H9 (cell line): ENCODE measurements at regions not wholly inside any gene's neighbourhood (a gene's known extent, or its start where the extent isn't known, plus 50 kb on each side); places are given as distances from the start of the nearest gene placed in this dataset.

Experiments used
- DNase-seq: peaks from one replicate; pipeline ENCODE4 v3.0.0-alpha.2; 2017
- H2AFZ ChIP-seq: one replicate; pipeline ENCODE4 v1.6.1; 2013; ENCODE audit warnings: mild to moderate bottlenecking, low read length, control low read depth, moderate library complexity
- H2AK5ac ChIP-seq: 2 replicates; pipeline ENCODE4 v1.6.1; 2013; ENCODE audit warnings: low read length, control low read depth, mixed read lengths; ENCODE audit not compliant: insufficient read length
- H2BK120ac ChIP-seq: one replicate; pipeline ENCODE4 v1.6.1; 2013; ENCODE audit warnings: low read depth, mild to moderate bottlenecking, low read length, control low read depth, inconsistent platforms; ENCODE audit not compliant: poor library complexity, severe bottlenecking
- H2BK12ac ChIP-seq: 2 replicates; pipeline ENCODE4 v1.6.1; 2013; ENCODE audit warnings: low read length, control low read depth, mixed read lengths, low read depth; ENCODE audit not compliant: insufficient read length
- H2BK15ac ChIP-seq: 2 replicates; pipeline ENCODE4 v1.6.1; 2013; ENCODE audit warnings: low read depth, low read length, control low read depth
- H2BK20ac ChIP-seq: one replicate; pipeline ENCODE4 v1.6.1; 2013; ENCODE audit warnings: low read depth, mild to moderate bottlenecking, low read length, control low read depth, inconsistent platforms; ENCODE audit not compliant: poor library complexity, severe bottlenecking
- H2BK5ac ChIP-seq: 2 replicates; pipeline ENCODE4 v1.6.1; 2013; ENCODE audit warnings: low read length, control low read depth, mixed read lengths; ENCODE audit not compliant: insufficient read length
- H3K14ac ChIP-seq: 2 replicates; pipeline ENCODE4 v1.6.1; 2013; ENCODE audit warnings: low read length, control low read depth; ENCODE audit not compliant: insufficient read depth
- H3K18ac ChIP-seq: 2 replicates; pipeline ENCODE4 v1.6.1; 2013; ENCODE audit warnings: low read depth, mild to moderate bottlenecking, mixed read lengths, low read length, control low read depth; ENCODE audit not compliant: insufficient read length
- H3K23ac ChIP-seq: 2 replicates; pipeline ENCODE4 v1.6.1; 2013; ENCODE audit warnings: low read length, control low read depth, mixed read lengths, low read depth; ENCODE audit not compliant: insufficient read length
- H3K23me2 ChIP-seq: 2 replicates; pipeline ENCODE4 v1.6.1; 2013; ENCODE audit warnings: low read depth, mild to moderate bottlenecking, mixed read lengths, low read length, control low read depth; ENCODE audit not compliant: insufficient read length, poor library complexity, severe bottlenecking
- H3K27ac ChIP-seq: 2 replicates; pipeline ENCODE4 v1.5.1; 2013; ENCODE audit warnings: low read length, control low read depth, mixed read lengths, low read depth; ENCODE audit not compliant: insufficient read length
- H3K27me3 ChIP-seq: 2 replicates; pipeline ENCODE4 v1.6.1; 2013; ENCODE audit warnings: low read length, control low read depth, inconsistent platforms; ENCODE audit not compliant: insufficient read depth
- H3K4ac ChIP-seq: 2 replicates; pipeline ENCODE4 v1.6.1; 2013; ENCODE audit warnings: low read depth, mild to moderate bottlenecking, control low read depth, inconsistent platforms, low read length, moderate library complexity
- H3K4me1 ChIP-seq: 2 replicates; pipeline ENCODE4 v1.6.1; 2013; ENCODE audit warnings: low read length, control low read depth, inconsistent platforms; ENCODE audit not compliant: insufficient read depth
- H3K4me2 ChIP-seq: 2 replicates; pipeline ENCODE4 v1.6.1; 2013; ENCODE audit warnings: low read length, control low read depth, mixed read lengths; ENCODE audit not compliant: insufficient read length, insufficient read depth
- H3K56ac ChIP-seq: 2 replicates; pipeline ENCODE4 v1.6.1; 2013; ENCODE audit warnings: low read depth, mild to moderate bottlenecking, mixed read lengths, low read length, control low read depth; ENCODE audit not compliant: insufficient read length
- H3K79me1 ChIP-seq: 2 replicates; pipeline ENCODE4 v1.6.1; 2013; ENCODE audit warnings: low read depth, mild to moderate bottlenecking, moderate library complexity, low read length, control low read depth, inconsistent platforms; ENCODE audit not compliant: insufficient read depth, poor library complexity, severe bottlenecking
- H3K79me2 ChIP-seq: 2 replicates; pipeline ENCODE4 v1.6.1; 2013; ENCODE audit warnings: low read length, control low read depth, inconsistent platforms; ENCODE audit not compliant: insufficient read depth
- H3K9ac ChIP-seq: 2 replicates; pipeline ENCODE4 v1.6.1; 2013; ENCODE audit warnings: low read length, control low read depth, mixed read lengths; ENCODE audit not compliant: insufficient read length; ENCODE audit errors: extremely low read depth
- H3K9me3 ChIP-seq: one replicate; pipeline ENCODE4 v1.6.1; 2013; ENCODE audit warnings: low read depth, low read length, inconsistent platforms; ENCODE audit not compliant: control insufficient read depth
- H3T11ph ChIP-seq: one replicate; pipeline ENCODE4 v1.6.1; 2013; ENCODE audit warnings: mild to moderate bottlenecking, low read length, control low read depth, inconsistent platforms
- H4K20me1 ChIP-seq: one replicate; pipeline ENCODE4 v1.6.1; 2013; ENCODE audit not compliant: control insufficient read depth, insufficient read length, insufficient read depth
- H4K5ac ChIP-seq: 2 replicates; pipeline ENCODE4 v1.6.1; 2013; ENCODE audit warnings: low read depth, mild to moderate bottlenecking, mixed read lengths, low read length, control low read depth; ENCODE audit not compliant: insufficient read length
- H4K8ac ChIP-seq: replicated peaks from 2 replicates; pipeline ENCODE4 v1.6.1; 2013; ENCODE audit warnings: low read length, control low read depth, mixed read lengths, low read depth; ENCODE audit not compliant: insufficient read length
- H4K91ac ChIP-seq: 2 replicates; pipeline ENCODE4 v1.6.1; 2013; ENCODE audit warnings: low read depth, mild to moderate bottlenecking, moderate library complexity, mixed read lengths, low read length, control low read depth; ENCODE audit not compliant: insufficient read length
- H3K27ac Mint-ChIP-seq, 3 experiments: 2 replicates in 2 of 3; 3 replicates in 1 of 3; pipeline ENCODE4 v1.8.0; 2020 to 2021; ENCODE audit warnings: mixed read lengths in 3 of 3, mild to moderate bottlenecking in 1 of 3, moderate library complexity in 1 of 3
- H3K27me3 Mint-ChIP-seq: 2 replicates; pipeline ENCODE4 v1.8.0; 2021; ENCODE audit warnings: low read depth, mild to moderate bottlenecking, moderate library complexity, mixed read lengths
- H3K36me3 Mint-ChIP-seq, 3 experiments: 2 replicates in 2 of 3; 3 replicates in 1 of 3; pipeline ENCODE4 v1.8.0; 2020 to 2021; ENCODE audit warnings: low read depth in 3 of 3, mixed read lengths in 3 of 3; ENCODE audit not compliant: insufficient read depth in 1 of 3
- H3K4me1 Mint-ChIP-seq, 2 experiments: 2 replicates each; pipeline ENCODE4 v1.8.0; 2020; ENCODE audit warnings: mixed read lengths in 2 of 2
- H3K4me3 Mint-ChIP-seq, 2 experiments: 2 replicates in 1 of 2; 3 replicates in 1 of 2; pipeline ENCODE4 v1.8.0; 2020 to 2021; ENCODE audit warnings: mild to moderate bottlenecking in 2 of 2, mixed read lengths in 2 of 2, moderate library complexity in 1 of 2
- H3K9me3 Mint-ChIP-seq, 2 experiments: 2 replicates in 1 of 2; 3 replicates in 1 of 2; pipeline ENCODE4 v1.8.0; 2020; ENCODE audit warnings: mild to moderate bottlenecking in 2 of 2, mixed read lengths in 2 of 2, moderate library complexity in 1 of 2
- WGBS: extraction: QIAGEN DNeasy Blood & Tissue Kit; methylation state at CpG from one replicate; pipeline ENCODE4 v1.1.7; 2013; ENCODE audit warnings: missing lambda C conversion rate, low lambda C conversion rate, mixed read lengths; ENCODE audit not compliant: insufficient read length; ENCODE audit errors: extremely low coverage; 5-methylcytosine and 5-hydroxymethylcytosine counted together
- TF ChIP-seq, protein P1 (sequence below): fragments of 200-600 bp; sonication (generic); conservative IDR thresholded peaks from 3 replicates; pipeline ENCODE4 v1.8.0; 2021; ENCODE audit warnings: antibody characterized with exemption, mild to moderate bottlenecking

DNA sequence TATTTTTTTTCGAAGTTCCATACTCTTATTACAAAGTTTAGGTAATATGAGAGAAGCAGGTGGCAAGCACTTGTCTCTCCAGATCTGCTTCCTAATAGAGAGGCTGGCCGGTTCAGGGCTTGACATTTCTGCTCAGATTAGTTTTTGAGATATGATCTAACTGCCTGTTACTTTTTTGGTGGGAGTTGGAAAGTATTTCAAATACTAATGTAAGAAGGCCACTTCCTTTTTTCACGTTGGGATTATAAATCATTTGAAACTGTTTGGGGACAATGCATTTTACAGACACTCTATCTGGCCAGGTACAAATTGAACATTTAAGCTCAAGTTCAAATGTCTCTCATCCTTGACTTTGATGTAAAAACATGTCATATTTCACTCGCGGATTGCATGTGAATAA, 222.1 kb upstream of the SULF2 start:
- Histone ChIP-seq H2BK20ac (no peak overlapping the region), H3K56ac (no peak overlapping the region), H3K79me2 (no peaks in the 10 kb centered on the region), H2AFZ (no peak overlapping the region), H3K4ac (no peak overlapping the region), H3K27ac (no peak overlapping the region), H3K23ac (no peak overlapping the region), H2BK120ac (no peak overlapping the region), H3K14ac (no peak overlapping the region), H2BK12ac (no peak overlapping the region), H2BK5ac (no peak overlapping the region), H3T11ph (no peak overlapping the region), H3K23me2 (no peaks in the 10 kb centered on the region), H3K18ac (no peak overlapping the region), H3K9me3 (no peaks in the 10 kb centered on the region), H4K91ac (no peak overlapping the region), H3K27me3 (no peaks in the 10 kb centered on the region), H4K5ac (no peak overlapping the region), H4K8ac (no peak overlapping the region), H2BK15ac (no peak overlapping the region), H2AK5ac (no peak overlapping the region), H3K9ac (no peak overlapping the region), H3K4me2 (no peak overlapping the region), H3K4me1 (peaks cover 6% of the 10 kb centered on the region; the same call in 1 of the 2 replicates), H4K20me1 (no peaks in the 10 kb centered on the region), H3K79me1 (no peaks in the 10 kb centered on the region)
- no peak overlapping the region for H3K4me3 Mint-ChIP-seq
- peaks cover 5% of the 10 kb centered on the region for H3K27me3 Mint-ChIP-seq
- peaks cover 16 to 30% of the 10 kb centered on the region in 2 experiments; a peak in 4 of 5 replicates for H3K9me3 Mint-ChIP-seq
- TF ChIP-seq, protein P1, sequence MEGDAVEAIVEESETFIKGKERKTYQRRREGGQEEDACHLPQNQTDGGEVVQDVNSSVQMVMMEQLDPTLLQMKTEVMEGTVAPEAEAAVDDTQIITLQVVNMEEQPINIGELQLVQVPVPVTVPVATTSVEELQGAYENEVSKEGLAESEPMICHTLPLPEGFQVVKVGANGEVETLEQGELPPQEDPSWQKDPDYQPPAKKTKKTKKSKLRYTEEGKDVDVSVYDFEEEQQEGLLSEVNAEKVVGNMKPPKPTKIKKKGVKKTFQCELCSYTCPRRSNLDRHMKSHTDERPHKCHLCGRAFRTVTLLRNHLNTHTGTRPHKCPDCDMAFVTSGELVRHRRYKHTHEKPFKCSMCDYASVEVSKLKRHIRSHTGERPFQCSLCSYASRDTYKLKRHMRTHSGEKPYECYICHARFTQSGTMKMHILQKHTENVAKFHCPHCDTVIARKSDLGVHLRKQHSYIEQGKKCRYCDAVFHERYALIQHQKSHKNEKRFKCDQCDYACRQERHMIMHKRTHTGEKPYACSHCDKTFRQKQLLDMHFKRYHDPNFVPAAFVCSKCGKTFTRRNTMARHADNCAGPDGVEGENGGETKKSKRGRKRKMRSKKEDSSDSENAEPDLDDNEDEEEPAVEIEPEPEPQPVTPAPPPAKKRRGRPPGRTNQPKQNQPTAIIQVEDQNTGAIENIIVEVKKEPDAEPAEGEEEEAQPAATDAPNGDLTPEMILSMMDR = no peak
- WGBS = no CpG with 5 or more reads among the region's 5 CpGs
- peaks cover 2 to 3% of the 10 kb centered on the region in 2 experiments for H3K4me1 Mint-ChIP-seq
- no peak overlapping the region for H3K27ac Mint-ChIP-seq
- peaks cover 5 to 20% (median 9%) of the 10 kb centered on the region in 3 experiments for H3K36me3 Mint-ChIP-seq
- DNase-seq = no peak
